ENCODE measurements at regions not wholly inside any gene's neighbourhood (a gene's known extent, or its start where the extent isn't known, plus 50 kb on each side); places are given as distances from the start of the nearest gene placed in this dataset.
"Not testable (repeated sequence)": the region's sequence is repeated elsewhere in the genome, so short reads cannot be mapped to it uniquely, and the experiment has no call there.

- Histone ChIP-seq H3K9me3 (no peaks in the 10 kb centered on the region), H3K4me1 (no peaks in the 10 kb centered on the region), H3K4me3 (no peak overlapping the region), H3K27me3 (no peaks in the 10 kb centered on the region), H3K36me3 (no peaks in the 10 kb centered on the region), H3K27ac (no peak overlapping the region)
- TF ChIP-seq CTCF (IDR thresholded peaks at IDR 0.05) (no peak), POLR2A (IDR thresholded peaks at IDR 0.05) (no peak)
- DNase-seq, result peak in 1 of 3 donors; percentile 14
Observed at GRCh38 chr16:66242672-66243071, 123.8 kb upstream of the CDH5 start.

GRCh38 chr16:66242206-66242605, 124.3 kb upstream of the CDH5 start:
- not testable (repeated sequence) for DNase-seq, H3K4me1 ChIP-seq, H3K4me3 ChIP-seq, H3K27me3 ChIP-seq, H3K36me3 ChIP-seq, H3K27ac ChIP-seq, H3K9me3 ChIP-seq

- no peaks in the 10 kb centered on the region for H3K4me1 ChIP-seq
- peak in 1 of 3 donors; percentile 5 for DNase-seq
- H3K4me3 ChIP-seq, result no peak overlapping the region
- no peak overlapping the region for H3K27ac ChIP-seq
- no peaks in the 10 kb centered on the region for H3K9me3 ChIP-seq
- TF ChIP-seq POLR2A (IDR thresholded peaks at IDR 0.05) (no peak), CTCF (IDR thresholded peaks at IDR 0.05) (no peak)
- H3K36me3 ChIP-seq, result no peaks in the 10 kb centered on the region
- no peaks in the 10 kb centered on the region for H3K27me3 ChIP-seq
Observed at GRCh38 chr16:66240631-66241395, 125.7 kb upstream of the CDH5 start.

- peak in 1 of 3 donors; percentile 9 for DNase-seq
- Histone ChIP-seq H3K27ac (no peak overlapping the region), H3K4me1 (no peaks in the 10 kb centered on the region), H3K4me3 (no peak overlapping the region), H3K36me3 (no peaks in the 10 kb centered on the region), H3K27me3 (no peaks in the 10 kb centered on the region), H3K9me3 (no peaks in the 10 kb centered on the region)
- TF ChIP-seq POLR2A (IDR thresholded peaks at IDR 0.05) (no peak), CTCF (IDR thresholded peaks at IDR 0.05) (no peak)
Observed at GRCh38 chr16:66240088-66240487, 126.4 kb upstream of the CDH5 start.

- Histone ChIP-seq H3K4me1 (no peaks in the 10 kb centered on the region), H3K9me3 (no peaks in the 10 kb centered on the region), H3K27ac (no peak overlapping the region), H3K4me3 (no peak overlapping the region), H3K27me3 (no peaks in the 10 kb centered on the region), H3K36me3 (no peaks in the 10 kb centered on the region)
- no peak for TF ChIP-seq CTCF (IDR thresholded peaks at IDR 0.05)
- TF ChIP-seq POLR2A (IDR thresholded peaks at IDR 0.05), result no peak
- no peak for DNase-seq
Observed at GRCh38 chr16:66238696-66239095, 127.8 kb upstream of the CDH5 start.

- Histone ChIP-seq H3K36me3 (no peaks in the 10 kb centered on the region), H3K27me3 (no peaks in the 10 kb centered on the region), H3K4me1 (no peaks in the 10 kb centered on the region), H3K27ac (no peak overlapping the region), H3K4me3 (no peak overlapping the region), H3K9me3 (no peaks in the 10 kb centered on the region)
- peak in 1 of 3 donors; percentile 15 for DNase-seq
- TF ChIP-seq POLR2A (IDR thresholded peaks at IDR 0.05) (no peak), CTCF (IDR thresholded peaks at IDR 0.05) (no peak)
Observed at GRCh38 chr16:66236301-66236700, 130.2 kb upstream of the CDH5 start.

Data from Peyer's patch (tissue), 4 donors.